ENCODE measurements at regions not wholly inside any gene's neighbourhood (a gene's known extent, or its start where the extent isn't known, plus 50 kb on each side); places are given as distances from the start of the nearest gene placed in this dataset.

DNA sequence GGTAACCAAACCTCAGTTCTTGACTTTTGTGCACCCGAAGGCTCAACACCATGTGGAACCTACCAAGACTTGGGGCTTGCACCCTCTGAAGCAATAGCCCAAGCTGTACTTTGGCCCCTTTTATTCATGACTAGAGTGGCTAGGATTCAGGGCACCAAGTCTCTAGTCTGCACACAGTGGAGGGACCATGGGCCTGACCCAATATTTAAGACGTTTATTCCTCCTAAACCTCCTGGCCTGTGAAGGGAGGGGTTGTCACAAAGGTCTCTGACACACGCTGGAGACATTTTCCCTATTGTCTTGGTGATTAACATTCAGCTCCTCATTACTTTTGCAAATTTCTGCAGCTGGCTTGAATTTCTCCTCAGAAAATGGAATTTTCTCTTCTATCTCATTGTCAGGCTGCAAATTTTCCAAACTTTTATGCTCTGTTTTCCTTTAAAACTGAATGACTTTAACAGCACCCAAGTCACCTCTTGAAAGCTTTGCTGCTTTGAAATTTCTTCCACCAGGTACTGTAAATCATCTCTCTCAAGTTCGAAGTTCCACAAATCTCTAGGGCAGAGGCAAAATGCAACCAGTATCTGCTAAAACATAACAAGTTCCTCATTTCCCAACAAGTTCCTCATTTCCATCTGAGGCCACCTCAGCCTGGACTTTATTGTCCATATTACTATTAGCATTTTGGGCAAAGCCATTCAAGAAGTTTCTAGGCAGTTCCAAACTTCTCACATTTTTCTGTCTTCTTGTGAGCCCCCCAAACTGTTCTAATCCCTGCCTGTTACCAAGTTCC is 481.4 kb upstream of the BTBD3 start:
- H3K9me3 ChIP-seq (ENCODE audit: control insufficient read depth in 1 of 2, insufficient read depth in 1 of 2, low read depth in 1 of 2, low read length in 2 of 2), result no peaks in the 10 kb centered on the region
- ChIA-PET CTCF (no interaction called here), RAD21 (ENCODE audit: low non-redundant PET in 1 of 2, low total read pairs in 2 of 2, uncharacterized antibody in 2 of 2, unreplicated experiment in 2 of 2) (no interaction called here), POLR2A (no interaction called here)
- TF ChIP-seq EGR1 (IDR thresholded peaks at IDR 0.05; ENCODE audit: low read depth) (no peak), RAD21 (IDR thresholded peaks at IDR 0.05; ENCODE audit: low read depth) (no peak), FOSL1 (IDR thresholded peaks at IDR 0.05; ENCODE audit: low read depth) (no peak), SP1 (IDR thresholded peaks at IDR 0.05; ENCODE audit: low read depth) (no peak), EZH2phosphoT487 (IDR thresholded peaks at IDR 0.05; ENCODE audit: borderline replicate concordance) (no peak), ZFX (IDR thresholded peaks at IDR 0.05) (no peak), SRF (IDR thresholded peaks at IDR 0.05; ENCODE audit: low read depth) (no peak), TCF7L2 (IDR thresholded peaks at IDR 0.05; ENCODE audit: borderline replicate concordance, extremely low read depth, insufficient read depth, insufficient read length) (no peak), JUND (IDR thresholded peaks at IDR 0.05) (no peak)
- TF ChIP-seq, protein P1, sequence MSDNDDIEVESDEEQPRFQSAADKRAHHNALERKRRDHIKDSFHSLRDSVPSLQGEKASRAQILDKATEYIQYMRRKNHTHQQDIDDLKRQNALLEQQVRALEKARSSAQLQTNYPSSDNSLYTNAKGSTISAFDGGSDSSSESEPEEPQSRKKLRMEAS (IDR thresholded peaks at IDR 0.05), result no peak
- no peak overlapping the region for H3K27ac ChIP-seq (ENCODE audit: low read depth, low read length)
- H3K9me2 ChIP-seq (ENCODE audit: insufficient read depth), result peaks cover 4% of the 10 kb centered on the region; the same call in 1 of the 2 replicates
- no TSS peak for BruUV-seq (replicated peaks)
- intact Hi-C loops (cut with micrococcal nuclease), result no loop called here
- H2AFZ ChIP-seq (ENCODE audit: low read depth, low read length, poor library complexity, severe bottlenecking), result no peak overlapping the region
- no peaks in the 10 kb centered on the region for H3K27me3 ChIP-seq (ENCODE audit: insufficient read depth, low read length)
- H3K4me2 ChIP-seq (ENCODE audit: low read length), result no peak overlapping the region
- H3K79me2 ChIP-seq (ENCODE audit: insufficient read depth, low read length), result no peaks in the 10 kb centered on the region
- no peak for DNase-seq (ENCODE audit: low read depth, low spot score)
- no peaks in the 10 kb centered on the region for H4K20me1 ChIP-seq (ENCODE audit: insufficient read depth)
- no peak for ATAC-seq
- H3K36me3 ChIP-seq (ENCODE audit: control insufficient read depth in 1 of 2, insufficient read depth in 2 of 2, low read length in 2 of 2), result no peaks in the 10 kb centered on the region
- no peak overlapping the region for H3K4me3 ChIP-seq (replicated peaks in 1 of 2; ENCODE audit: low read depth in 1 of 2, low read length in 2 of 2)
- H3K4me1 ChIP-seq (ENCODE audit: control insufficient read depth in 1 of 2, insufficient read depth in 2 of 2, low read length in 2 of 2), result peaks cover 0 to 5% of the 10 kb centered on the region in 2 experiments; a peak in 1 of 4 replicates
- no peak overlapping the region for H3K9ac ChIP-seq (ENCODE audit: low read length)

DNA sequence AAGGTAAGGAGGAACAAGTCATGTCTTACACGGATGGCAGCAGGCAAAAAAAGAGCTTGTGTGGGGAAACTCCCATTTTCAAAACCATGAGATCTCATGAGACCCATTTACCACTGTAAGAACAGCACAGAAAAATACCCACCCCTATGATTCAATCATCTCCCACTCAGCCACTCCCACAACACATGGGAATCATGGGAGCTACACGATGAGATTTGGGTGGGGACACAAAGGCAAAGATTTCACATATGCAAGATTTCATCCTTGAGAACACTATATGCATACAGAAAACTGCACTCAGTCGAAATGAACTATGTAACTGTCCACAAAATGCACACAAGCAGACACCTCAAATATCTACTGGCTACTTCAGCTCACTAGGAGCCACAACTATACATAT is 480.6 kb upstream of the BTBD3 start:
- Histone ChIP-seq H4K20me1 (ENCODE audit: insufficient read depth) (no peaks in the 10 kb centered on the region), H3K27ac (ENCODE audit: low read depth, low read length) (no peak overlapping the region), H3K4me1 (ENCODE audit: control insufficient read depth in 1 of 2, insufficient read depth in 2 of 2, low read length in 2 of 2) (peaks cover 0 to 5% of the 10 kb centered on the region in 2 experiments; a peak in 1 of 4 replicates), H3K36me3 (ENCODE audit: control insufficient read depth in 1 of 2, insufficient read depth in 2 of 2, low read length in 2 of 2) (no peaks in the 10 kb centered on the region), H2AFZ (ENCODE audit: low read depth, low read length, poor library complexity, severe bottlenecking) (no peak overlapping the region), H3K4me3 (replicated peaks in 1 of 2; ENCODE audit: low read depth in 1 of 2, low read length in 2 of 2) (no peak overlapping the region), H3K9me2 (ENCODE audit: insufficient read depth) (no peaks in the 10 kb centered on the region), H3K27me3 (ENCODE audit: insufficient read depth, low read length) (no peaks in the 10 kb centered on the region), H3K9ac (ENCODE audit: low read length) (no peak overlapping the region), H3K9me3 (ENCODE audit: control insufficient read depth in 1 of 2, insufficient read depth in 1 of 2, low read depth in 1 of 2, low read length in 2 of 2) (no peaks in the 10 kb centered on the region), H3K4me2 (ENCODE audit: low read length) (no peak overlapping the region), H3K79me2 (ENCODE audit: insufficient read depth, low read length) (no peaks in the 10 kb centered on the region)
- POLR2A ChIA-PET, result no interaction called here
- no peak for DNase-seq (ENCODE audit: low read depth, low spot score)
- no TSS peak for BruUV-seq (replicated peaks)
- CTCF ChIA-PET, result no interaction called here
- ATAC-seq, result no peak
- RAD21 ChIA-PET (ENCODE audit: low non-redundant PET in 1 of 2, low total read pairs in 2 of 2, uncharacterized antibody in 2 of 2, unreplicated experiment in 2 of 2), result no interaction called here
- intact Hi-C loops (cut with micrococcal nuclease), result no loop called here
- TF ChIP-seq, protein P2, sequence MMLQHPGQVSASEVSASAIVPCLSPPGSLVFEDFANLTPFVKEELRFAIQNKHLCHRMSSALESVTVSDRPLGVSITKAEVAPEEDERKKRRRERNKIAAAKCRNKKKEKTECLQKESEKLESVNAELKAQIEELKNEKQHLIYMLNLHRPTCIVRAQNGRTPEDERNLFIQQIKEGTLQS (IDR thresholded peaks at IDR 0.05), result no peak
- TF ChIP-seq, protein P3, sequence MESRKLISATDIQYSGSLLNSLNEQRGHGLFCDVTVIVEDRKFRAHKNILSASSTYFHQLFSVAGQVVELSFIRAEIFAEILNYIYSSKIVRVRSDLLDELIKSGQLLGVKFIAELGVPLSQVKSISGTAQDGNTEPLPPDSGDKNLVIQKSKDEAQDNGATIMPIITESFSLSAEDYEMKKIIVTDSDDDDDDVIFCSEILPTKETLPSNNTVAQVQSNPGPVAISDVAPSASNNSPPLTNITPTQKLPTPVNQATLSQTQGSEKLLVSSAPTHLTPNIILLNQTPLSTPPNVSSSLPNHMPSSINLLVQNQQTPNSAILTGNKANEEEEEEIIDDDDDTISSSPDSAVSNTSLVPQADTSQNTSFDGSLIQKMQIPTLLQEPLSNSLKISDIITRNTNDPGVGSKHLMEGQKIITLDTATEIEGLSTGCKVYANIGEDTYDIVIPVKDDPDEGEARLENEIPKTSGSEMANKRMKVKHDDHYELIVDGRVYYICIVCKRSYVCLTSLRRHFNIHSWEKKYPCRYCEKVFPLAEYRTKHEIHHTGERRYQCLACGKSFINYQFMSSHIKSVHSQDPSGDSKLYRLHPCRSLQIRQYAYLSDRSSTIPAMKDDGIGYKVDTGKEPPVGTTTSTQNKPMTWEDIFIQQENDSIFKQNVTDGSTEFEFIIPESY (IDR thresholded peaks at IDR 0.05; ENCODE audit: extremely low read depth, insufficient replicate concordance, low read length), result no peak
- TF ChIP-seq POLR2AphosphoS5 (IDR thresholded peaks at IDR 0.05; ENCODE audit: low read depth, low read length) (no peak), EZH2phosphoT487 (IDR thresholded peaks at IDR 0.05; ENCODE audit: borderline replicate concordance) (no peak), ZNF274 (IDR thresholded peaks at IDR 0.05; ENCODE audit: low read depth, low read length) (no peak), YY1 (IDR thresholded peaks at IDR 0.05; ENCODE audit: extremely low read depth, insufficient replicate concordance, low read depth, low read length) (no peak), TCF7L2 (IDR thresholded peaks at IDR 0.05; ENCODE audit: borderline replicate concordance, extremely low read depth, insufficient read depth, insufficient read length) (no peak), POLR2A (IDR thresholded peaks at IDR 0.05; ENCODE audit: borderline replicate concordance, extremely low read depth, insufficient read depth, insufficient read length) (no peak)
- TF ChIP-seq, protein P4, sequence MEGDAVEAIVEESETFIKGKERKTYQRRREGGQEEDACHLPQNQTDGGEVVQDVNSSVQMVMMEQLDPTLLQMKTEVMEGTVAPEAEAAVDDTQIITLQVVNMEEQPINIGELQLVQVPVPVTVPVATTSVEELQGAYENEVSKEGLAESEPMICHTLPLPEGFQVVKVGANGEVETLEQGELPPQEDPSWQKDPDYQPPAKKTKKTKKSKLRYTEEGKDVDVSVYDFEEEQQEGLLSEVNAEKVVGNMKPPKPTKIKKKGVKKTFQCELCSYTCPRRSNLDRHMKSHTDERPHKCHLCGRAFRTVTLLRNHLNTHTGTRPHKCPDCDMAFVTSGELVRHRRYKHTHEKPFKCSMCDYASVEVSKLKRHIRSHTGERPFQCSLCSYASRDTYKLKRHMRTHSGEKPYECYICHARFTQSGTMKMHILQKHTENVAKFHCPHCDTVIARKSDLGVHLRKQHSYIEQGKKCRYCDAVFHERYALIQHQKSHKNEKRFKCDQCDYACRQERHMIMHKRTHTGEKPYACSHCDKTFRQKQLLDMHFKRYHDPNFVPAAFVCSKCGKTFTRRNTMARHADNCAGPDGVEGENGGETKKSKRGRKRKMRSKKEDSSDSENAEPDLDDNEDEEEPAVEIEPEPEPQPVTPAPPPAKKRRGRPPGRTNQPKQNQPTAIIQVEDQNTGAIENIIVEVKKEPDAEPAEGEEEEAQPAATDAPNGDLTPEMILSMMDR (IDR thresholded peaks at IDR 0.05 in 2 of 3, conservative IDR thresholded peaks at IDR 0.05 in 1 of 3; ENCODE audit: borderline replicate concordance in 1 of 3, insufficient read depth in 1 of 3, low read depth in 2 of 3, low read length in 2 of 3), result no peak
